ENCODE measurements at regions not wholly inside any gene's neighbourhood (a gene's known extent, or its start where the extent isn't known, plus 50 kb on each side); places are given as distances from the start of the nearest gene placed in this dataset.

- H3K79me2 ChIP-seq (ENCODE audit: low read depth): no peaks in the 10 kb centered on the region
- intact Hi-C loops (cut with micrococcal nuclease; ENCODE audit: unreplicated experiment): no loop called here
- ChIA-PET POLR2A (ENCODE audit: unreplicated experiment) (no interaction called here), CTCF (no interaction called here)
- no peak for TF ChIP-seq EZH2 (IDR thresholded peaks at IDR 0.05; ENCODE audit: low read depth)
- TF ChIP-seq CTCF (conservative IDR thresholded peaks at IDR 0.05): no peak
- no peaks in the 10 kb centered on the region for H3K9me2 ChIP-seq (ENCODE audit: insufficient read depth)
- H3K4me3 ChIP-seq: no peak overlapping the region
- H3K9me3 ChIP-seq (ENCODE audit: insufficient read depth, low read depth): no peaks in the 10 kb centered on the region
- BruUV-seq (replicated peaks): no TSS peak
- H4K20me1 ChIP-seq (ENCODE audit: insufficient read depth): no peaks in the 10 kb centered on the region
- no peaks in the 10 kb centered on the region for H3K36me3 ChIP-seq (ENCODE audit: low read depth)
- H3K27ac ChIP-seq: no peak overlapping the region
- no peaks in the 10 kb centered on the region for H3K4me1 ChIP-seq (replicated peaks; ENCODE audit: insufficient read depth)
- H2AFZ ChIP-seq: no peak overlapping the region
- H3F3A ChIP-seq (ENCODE audit: insufficient read depth, low read depth): no peaks in the 10 kb centered on the region
- H3K27me3 ChIP-seq (ENCODE audit: insufficient read depth, low read depth): no peaks in the 10 kb centered on the region
- no peak overlapping the region for H3K4me2 ChIP-seq
- no peak for DNase-seq
These were observed 59.2 kb upstream of the LRRN1 start for GRCh38 chr3:3740061-3740460.

GRCh38 chr3:3739330-3740060 is 59.7 kb upstream of the LRRN1 start:
- Histone ChIP-seq H3K9me3 (ENCODE audit: insufficient read depth, low read depth) (no peaks in the 10 kb centered on the region), H2AFZ (no peak overlapping the region), H3K27me3 (ENCODE audit: insufficient read depth, low read depth) (no peaks in the 10 kb centered on the region), H3K4me2 (no peak overlapping the region), H3K36me3 (ENCODE audit: low read depth) (no peaks in the 10 kb centered on the region), H3K4me3 (no peak overlapping the region), H3K9me2 (ENCODE audit: insufficient read depth) (no peaks in the 10 kb centered on the region), H3K79me2 (ENCODE audit: low read depth) (no peaks in the 10 kb centered on the region), H3K27ac (no peak overlapping the region), H3F3A (ENCODE audit: insufficient read depth, low read depth) (no peaks in the 10 kb centered on the region), H4K20me1 (ENCODE audit: insufficient read depth) (no peaks in the 10 kb centered on the region), H3K4me1 (replicated peaks; ENCODE audit: insufficient read depth) (no peaks in the 10 kb centered on the region)
- ChIA-PET POLR2A (ENCODE audit: unreplicated experiment) (no interaction called here), CTCF (no interaction called here)
- no peak for DNase-seq
- intact Hi-C loops (cut with micrococcal nuclease; ENCODE audit: unreplicated experiment): no loop called here
- TF ChIP-seq EZH2 (IDR thresholded peaks at IDR 0.05; ENCODE audit: low read depth) (no peak), CTCF (conservative IDR thresholded peaks at IDR 0.05) (no peak)
- BruUV-seq (replicated peaks): no TSS peak

GRCh38 chr3:3737531-3737930 is 61.7 kb upstream of the LRRN1 start:
- Histone ChIP-seq H3K4me3 (no peak overlapping the region), H3K36me3 (ENCODE audit: low read depth) (no peaks in the 10 kb centered on the region), H3F3A (ENCODE audit: insufficient read depth, low read depth) (no peaks in the 10 kb centered on the region), H3K9me3 (ENCODE audit: insufficient read depth, low read depth) (no peaks in the 10 kb centered on the region), H3K9me2 (ENCODE audit: insufficient read depth) (no peaks in the 10 kb centered on the region), H3K27ac (no peak overlapping the region), H3K4me2 (no peak overlapping the region), H3K4me1 (replicated peaks; ENCODE audit: insufficient read depth) (no peaks in the 10 kb centered on the region), H3K79me2 (ENCODE audit: low read depth) (no peaks in the 10 kb centered on the region), H4K20me1 (ENCODE audit: insufficient read depth) (no peaks in the 10 kb centered on the region), H2AFZ (no peak overlapping the region), H3K27me3 (ENCODE audit: insufficient read depth, low read depth) (no peaks in the 10 kb centered on the region)
- TF ChIP-seq EZH2 (IDR thresholded peaks at IDR 0.05; ENCODE audit: low read depth) (no peak), CTCF (conservative IDR thresholded peaks at IDR 0.05) (no peak)
- no TSS peak for BruUV-seq (replicated peaks)
- CTCF ChIA-PET: no interaction called here
- intact Hi-C loops (cut with micrococcal nuclease; ENCODE audit: unreplicated experiment): no loop called here
- POLR2A ChIA-PET (ENCODE audit: unreplicated experiment): no interaction called here
- DNase-seq: no peak

All from PC-9 (cell line).